DMS79 (cell line): ENCODE measurements at regions not wholly inside any gene's neighbourhood (a gene's known extent, or its start where the extent isn't known, plus 50 kb on each side); places are given as distances from the start of the nearest gene placed in this dataset.
A peak's percentile ranks its signal among the peaks of the same experiment; 100 is the strongest.

Experiments used
- DNase-seq: peaks from one replicate; lab custom pipeline; 2025; lab: John Stamatoyannopoulos, UW

DNA sequence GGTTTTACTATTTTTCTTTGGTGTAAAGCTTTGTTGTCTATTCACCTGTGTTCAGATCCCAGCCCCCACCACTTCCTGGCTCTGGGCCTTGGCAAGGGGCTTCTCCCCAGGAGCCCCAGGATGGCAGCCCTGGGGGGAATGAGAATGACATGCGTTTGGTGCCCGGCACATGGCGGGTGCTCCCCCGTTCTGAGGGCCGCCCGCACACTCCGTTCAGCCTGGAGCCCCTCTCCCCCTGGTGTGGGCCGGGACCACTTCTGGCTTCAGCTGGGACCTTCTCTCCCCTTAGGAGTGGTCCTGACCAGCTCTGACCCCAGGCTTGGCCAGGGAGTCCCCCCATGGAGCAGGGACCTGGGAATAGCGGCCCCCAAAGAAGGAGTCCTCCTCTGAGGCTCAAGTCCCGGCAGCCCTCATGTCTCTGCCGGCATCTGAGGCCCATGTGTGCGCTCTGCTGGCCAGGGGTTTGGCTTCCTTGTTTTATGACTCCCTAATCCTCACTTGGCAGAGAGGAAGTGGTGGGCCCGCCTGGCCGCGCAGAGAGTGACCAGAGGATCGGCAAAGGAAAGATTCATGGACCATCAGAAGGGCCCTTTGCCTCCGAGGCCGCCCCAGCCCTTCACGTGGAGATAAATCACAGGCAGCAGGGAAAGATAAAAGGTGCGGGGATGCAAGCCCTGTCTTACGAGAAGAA, 57.0 kb upstream of the LMX1B start:
- DNase-seq: no peak

DNA sequence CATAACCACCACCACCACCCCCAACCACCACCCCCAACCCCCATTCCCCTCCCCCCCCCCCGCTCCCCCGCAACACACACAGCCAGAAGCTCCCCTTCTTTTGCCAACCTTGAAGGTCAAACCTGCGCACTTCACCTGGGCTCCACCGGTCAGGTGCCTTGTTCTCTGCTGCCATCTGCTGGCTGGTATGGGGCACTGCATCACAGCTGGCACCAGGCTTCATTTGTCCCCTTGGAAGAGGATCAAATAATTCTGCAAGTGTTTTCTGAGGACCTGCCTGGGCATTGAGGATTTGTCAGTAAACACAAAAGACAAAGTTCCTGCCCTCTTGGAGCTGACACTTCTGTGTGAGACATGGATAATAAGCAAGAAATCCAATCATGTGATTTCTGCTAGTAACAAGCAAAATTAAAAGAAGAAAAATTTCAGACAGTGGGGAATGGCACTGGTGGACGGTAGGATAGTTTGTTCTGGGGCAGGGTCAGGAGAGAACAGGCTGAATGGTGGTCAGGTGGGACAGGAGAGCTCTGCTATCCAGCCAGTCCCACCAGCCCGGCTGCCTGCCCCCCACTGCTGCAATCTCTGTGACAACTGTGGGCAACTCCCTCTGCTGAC, 55.6 kb upstream of the LMX1B start:
- peak; percentile 15 for DNase-seq

DNA sequence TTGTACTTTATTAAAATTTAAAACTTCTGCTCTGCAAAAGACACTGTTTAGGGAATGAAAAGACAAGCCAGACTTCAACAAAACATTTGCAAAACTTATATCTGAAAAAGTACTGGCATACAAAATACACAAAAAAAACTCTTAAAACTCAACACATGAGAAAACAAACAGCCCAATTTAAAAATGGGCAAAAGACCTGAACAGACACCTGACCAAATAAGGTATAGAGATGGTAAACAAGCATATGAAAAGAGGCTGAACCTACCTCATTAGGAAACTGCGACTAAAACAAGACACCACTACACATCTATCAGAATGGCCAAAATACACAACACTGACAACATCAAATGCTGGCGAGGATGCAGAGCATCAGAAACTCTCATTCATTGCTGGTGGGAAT, 54.4 kb upstream of the LMX1B start:
- no peak for DNase-seq

DNA sequence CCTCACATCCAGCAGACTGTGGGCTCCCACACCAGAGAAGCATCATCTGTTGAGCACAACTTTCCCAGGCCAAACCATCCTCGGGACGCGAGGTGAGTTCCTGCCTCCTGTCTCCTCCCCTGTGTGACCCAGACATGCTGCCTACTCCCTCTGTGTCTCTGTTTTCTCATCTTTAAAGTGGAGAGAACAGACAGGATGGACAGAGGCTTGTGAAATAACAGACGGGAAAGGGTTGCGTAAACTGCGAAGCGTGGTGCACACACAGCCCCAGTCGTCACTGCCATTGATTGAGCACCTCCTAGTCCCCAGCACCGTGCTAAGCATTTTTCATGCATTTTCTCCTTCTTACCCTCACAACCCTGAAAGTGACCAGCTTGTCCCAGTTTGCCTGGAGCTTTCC, 52.1 kb upstream of the LMX1B start:
- no peak for DNase-seq

DNA sequence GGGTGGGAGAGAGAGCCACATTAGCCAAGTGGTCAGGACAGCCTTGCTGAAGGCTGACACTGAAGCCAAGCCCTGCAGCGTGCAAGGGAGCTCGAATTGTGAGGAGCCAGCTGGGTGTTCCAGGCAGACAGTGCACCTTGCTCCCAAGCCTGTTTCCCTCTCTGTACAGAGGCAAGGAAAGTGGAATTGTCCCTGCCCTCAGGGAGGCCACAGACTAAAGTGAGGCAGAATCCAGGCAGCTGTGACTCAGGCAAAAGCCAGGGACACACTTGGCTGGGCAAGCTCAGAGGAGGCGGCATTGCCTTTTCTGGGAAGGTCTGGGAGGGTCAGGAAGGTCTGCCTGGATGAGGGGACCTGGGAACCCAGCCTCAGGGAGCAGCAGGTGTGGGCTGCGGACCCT, 50.2 kb upstream of the LMX1B start:
- DNase-seq: no peak
